ENCODE measurements at regions not wholly inside any gene's neighbourhood (a gene's known extent, or its start where the extent isn't known, plus 50 kb on each side); places are given as distances from the start of the nearest gene placed in this dataset.

DNA sequence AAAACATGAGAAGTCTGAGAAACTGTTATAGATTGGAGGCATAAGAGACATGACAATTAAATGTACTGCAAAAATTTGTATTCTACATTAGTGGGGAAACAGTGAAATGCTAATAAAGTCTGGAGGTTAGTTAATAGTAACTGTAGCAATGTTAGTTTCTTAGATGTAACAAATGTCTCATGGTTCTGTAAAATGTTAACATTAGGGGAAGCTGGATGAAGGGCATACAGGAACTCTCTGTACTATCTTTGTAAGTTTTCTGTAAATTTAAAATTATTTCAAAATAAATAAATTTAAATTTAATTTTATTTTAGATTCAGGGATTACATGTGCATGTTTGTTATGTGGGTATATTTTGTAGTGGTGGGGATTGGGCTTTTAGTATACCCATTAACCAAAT, 70.0 kb upstream of the IRX6 start:
- TF ChIP-seq, protein P1, sequence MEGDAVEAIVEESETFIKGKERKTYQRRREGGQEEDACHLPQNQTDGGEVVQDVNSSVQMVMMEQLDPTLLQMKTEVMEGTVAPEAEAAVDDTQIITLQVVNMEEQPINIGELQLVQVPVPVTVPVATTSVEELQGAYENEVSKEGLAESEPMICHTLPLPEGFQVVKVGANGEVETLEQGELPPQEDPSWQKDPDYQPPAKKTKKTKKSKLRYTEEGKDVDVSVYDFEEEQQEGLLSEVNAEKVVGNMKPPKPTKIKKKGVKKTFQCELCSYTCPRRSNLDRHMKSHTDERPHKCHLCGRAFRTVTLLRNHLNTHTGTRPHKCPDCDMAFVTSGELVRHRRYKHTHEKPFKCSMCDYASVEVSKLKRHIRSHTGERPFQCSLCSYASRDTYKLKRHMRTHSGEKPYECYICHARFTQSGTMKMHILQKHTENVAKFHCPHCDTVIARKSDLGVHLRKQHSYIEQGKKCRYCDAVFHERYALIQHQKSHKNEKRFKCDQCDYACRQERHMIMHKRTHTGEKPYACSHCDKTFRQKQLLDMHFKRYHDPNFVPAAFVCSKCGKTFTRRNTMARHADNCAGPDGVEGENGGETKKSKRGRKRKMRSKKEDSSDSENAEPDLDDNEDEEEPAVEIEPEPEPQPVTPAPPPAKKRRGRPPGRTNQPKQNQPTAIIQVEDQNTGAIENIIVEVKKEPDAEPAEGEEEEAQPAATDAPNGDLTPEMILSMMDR (IDR thresholded peaks at IDR 0.05; ENCODE audit: control insufficient read depth, extremely low read depth, insufficient read depth), result no peak
- H3K4me3 ChIP-seq (ENCODE audit: low read depth, low read length), result no peak overlapping the region
- DNase-seq (ENCODE audit: low read depth), result no peak

DNA sequence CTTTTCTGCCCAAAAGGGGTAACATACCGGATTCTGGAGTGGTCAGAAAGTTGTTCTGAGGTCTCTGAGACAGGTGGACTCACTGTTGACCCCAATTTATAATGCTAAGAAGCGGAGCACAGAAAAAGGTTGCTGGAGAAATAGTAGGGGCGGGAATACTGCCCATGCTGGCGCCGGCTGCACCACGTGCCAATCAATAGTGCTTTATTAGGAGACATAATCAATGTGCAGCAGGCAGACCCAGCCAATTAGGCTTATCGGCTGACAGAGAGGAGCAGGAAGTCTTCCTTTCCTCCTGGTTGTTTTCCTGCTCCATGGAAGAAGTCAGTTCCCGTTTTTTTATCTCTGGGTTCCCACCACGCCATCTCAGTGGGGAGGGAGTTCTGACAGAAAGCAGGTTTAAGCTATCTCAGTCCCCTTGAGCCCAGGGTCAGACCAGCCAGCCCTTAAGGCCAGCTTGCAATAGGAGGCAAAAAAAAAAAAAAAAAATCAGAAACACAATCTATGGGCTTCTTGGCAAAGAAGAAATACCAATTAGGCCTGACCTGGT, 68.2 kb upstream of the IRX6 start:
- TF ChIP-seq, protein P1 (IDR thresholded peaks at IDR 0.05; ENCODE audit: control insufficient read depth, extremely low read depth, insufficient read depth), result no peak
- no peak overlapping the region for H3K4me3 ChIP-seq (ENCODE audit: low read depth, low read length)
- DNase-seq (ENCODE audit: low read depth), result no peak

DNA sequence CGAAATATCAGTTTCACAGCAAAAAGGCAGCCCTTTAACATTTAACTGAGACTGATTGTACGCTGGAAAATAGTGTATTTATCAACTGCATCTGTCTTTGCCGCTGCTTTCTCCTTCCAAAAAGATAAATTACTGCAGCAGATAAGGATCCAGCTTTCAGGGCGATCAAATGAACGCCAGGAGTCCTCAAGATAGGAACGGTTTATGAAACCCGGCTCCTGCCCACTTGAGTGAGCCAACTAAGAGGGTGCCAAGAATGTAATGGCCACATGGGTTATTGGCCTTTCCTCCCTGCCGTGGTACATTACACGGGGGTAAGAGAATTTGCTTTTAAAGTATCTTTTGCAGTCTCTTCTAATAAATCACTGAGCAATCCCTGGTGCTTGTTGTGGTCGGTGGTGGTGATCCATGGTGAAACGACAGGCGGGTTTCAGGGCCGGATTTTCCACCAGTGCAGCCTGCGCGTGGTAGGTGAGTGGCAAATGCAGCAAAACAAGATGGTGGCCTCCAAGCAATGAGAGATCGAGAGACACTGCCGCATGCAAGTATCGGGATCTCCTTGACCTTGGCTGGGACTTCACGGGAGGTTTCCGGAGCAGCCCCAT, 67.5 kb upstream of the IRX6 start:
- H3K4me3 ChIP-seq (ENCODE audit: low read depth, low read length), result no peak overlapping the region
- TF ChIP-seq, protein P1 (IDR thresholded peaks at IDR 0.05; ENCODE audit: control insufficient read depth, extremely low read depth, insufficient read depth), result no peak
- no peak for DNase-seq (ENCODE audit: low read depth)

DNA sequence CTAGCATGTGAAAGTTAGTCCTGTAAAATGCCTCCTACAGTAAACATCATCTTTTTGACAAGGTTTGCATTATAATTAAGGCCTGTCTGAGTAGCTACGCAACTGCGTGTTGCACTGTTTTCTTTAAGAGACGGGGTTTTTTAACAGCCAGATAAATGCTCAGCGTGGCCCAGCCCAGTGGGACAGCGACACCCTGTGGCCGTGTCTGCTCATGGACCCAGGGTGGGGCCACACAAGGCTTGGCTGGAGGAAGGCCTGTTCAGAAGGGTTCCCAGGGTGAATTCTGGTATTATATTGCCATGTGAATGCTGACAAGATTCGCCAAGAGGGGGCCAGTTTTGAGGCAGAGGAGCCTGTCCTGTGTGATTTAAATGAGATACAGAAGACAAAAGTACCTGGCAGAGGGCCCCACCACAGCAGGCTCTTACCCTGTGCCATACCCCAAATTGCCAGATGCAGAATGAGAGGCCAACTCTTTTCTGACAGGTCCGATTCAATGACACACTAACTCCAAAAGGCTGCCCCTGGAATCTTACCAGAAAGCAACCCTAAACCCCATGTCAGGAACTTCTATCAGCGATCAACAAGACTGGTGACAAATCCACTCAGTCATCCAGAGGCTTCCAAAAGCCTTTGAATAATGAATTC, 65.9 kb upstream of the IRX6 start:
- H3K4me3 ChIP-seq (ENCODE audit: low read depth, low read length), result no peak overlapping the region
- DNase-seq (ENCODE audit: low read depth), result peak; percentile 18
- TF ChIP-seq, protein P1 (IDR thresholded peaks at IDR 0.05; ENCODE audit: control insufficient read depth, extremely low read depth, insufficient read depth), result peak; percentile 73

DNA sequence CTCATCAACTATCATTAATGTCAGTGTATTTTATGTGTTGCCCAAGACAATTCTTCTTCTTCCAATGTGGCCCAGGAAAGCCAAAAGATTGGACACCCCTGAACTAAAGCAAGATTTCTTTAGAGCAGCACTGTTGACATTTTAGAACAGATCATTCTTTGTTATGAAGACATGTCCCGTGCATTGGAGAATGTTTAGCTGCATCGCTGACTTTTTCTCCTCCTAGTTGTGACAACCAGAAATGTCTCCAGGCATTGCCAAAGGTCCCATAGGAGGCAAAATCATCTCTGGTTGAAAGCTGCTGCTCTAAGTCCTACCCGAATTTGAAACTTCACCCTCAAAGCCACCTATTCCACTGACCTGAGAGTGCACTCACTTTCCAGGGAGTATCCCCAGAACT, 62.7 kb upstream of the IRX6 start:
- no peak overlapping the region for H3K4me3 ChIP-seq (ENCODE audit: low read depth, low read length)
- TF ChIP-seq, protein P1 (IDR thresholded peaks at IDR 0.05; ENCODE audit: control insufficient read depth, extremely low read depth, insufficient read depth), result no peak
- no peak for DNase-seq (ENCODE audit: low read depth)

DNA sequence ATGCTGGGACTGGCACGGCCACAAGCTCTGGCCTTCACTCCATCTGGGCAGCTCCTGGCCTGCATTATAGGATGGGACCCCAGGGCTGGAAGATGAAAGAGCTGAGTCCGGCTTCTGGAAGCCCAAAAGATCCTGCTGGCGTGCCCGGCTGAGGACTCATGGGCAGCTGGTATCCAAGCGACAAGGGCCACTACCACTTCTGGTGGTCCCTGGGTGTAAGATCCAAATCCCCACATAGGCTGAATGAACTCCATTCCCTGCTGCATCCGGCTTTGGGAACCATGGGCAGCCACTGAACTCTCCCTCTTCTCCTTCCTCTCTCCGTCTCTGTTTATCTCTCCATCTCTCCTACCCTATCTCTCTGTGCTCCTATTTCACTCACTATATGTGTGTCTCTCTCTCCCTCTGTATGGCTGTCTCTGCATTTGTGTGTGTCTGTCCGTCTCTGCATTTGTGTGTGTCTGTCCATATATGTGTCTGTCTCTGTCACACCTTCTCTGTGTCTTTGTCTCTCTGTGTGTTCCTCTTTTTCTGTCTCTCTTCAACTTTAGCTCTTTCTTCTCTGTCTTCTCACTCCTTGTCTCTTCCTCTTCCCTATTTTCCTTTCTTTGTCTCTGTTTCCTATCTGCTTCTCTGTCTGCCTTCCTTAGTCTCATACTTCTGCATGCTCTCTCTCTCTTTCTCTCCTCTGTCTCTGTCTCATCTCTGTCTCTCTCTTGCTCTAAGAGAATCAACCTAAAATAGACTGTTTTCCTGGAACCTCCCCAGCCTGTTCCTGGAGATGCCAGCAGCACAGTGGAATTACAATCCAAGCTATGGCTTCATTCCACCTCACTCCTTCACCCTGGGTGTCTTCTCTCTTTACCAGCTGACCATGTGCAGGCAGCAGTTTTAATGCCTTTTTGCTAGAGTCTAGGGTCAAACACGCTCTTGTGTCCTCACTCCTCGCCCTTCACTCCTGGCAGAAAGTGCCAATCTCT, 60.4 kb upstream of the IRX6 start:
- H3K4me3 ChIP-seq (ENCODE audit: low read depth, low read length), result no peak overlapping the region
- TF ChIP-seq, protein P1 (IDR thresholded peaks at IDR 0.05; ENCODE audit: control insufficient read depth, extremely low read depth, insufficient read depth), result no peak
- no peak for DNase-seq (ENCODE audit: low read depth)

Measured in LNCaP clone FGC (cell line).